ENCODE measurements at regions not wholly inside any gene's neighbourhood (a gene's known extent, or its start where the extent isn't known, plus 50 kb on each side); places are given as distances from the start of the nearest gene placed in this dataset.

- H3K27ac ChIP-seq (ENCODE audit: low read depth), result no peak overlapping the region
- DNase-seq (ENCODE audit: extremely low spot score), result no peak
- WGBS, result 77% methylated on average over 5 of the region's 5 CpGs
- H3K4me1 ChIP-seq (ENCODE audit: insufficient read depth), result peaks cover 2% of the 10 kb centered on the region
- no peaks in the 10 kb centered on the region for H3K36me3 ChIP-seq (ENCODE audit: insufficient read depth)
- no peak overlapping the region for H3K4me3 ChIP-seq (ENCODE audit: low read depth, low read length)
Observed at GRCh38 chr7:130900471-130901076, 166.6 kb upstream of the KLF14 start.

GRCh38 chr7:130901209-130901783 lies 167.3 kb upstream of the KLF14 start:
- H3K27ac ChIP-seq (ENCODE audit: low read depth), result no peak overlapping the region
- peaks cover 2% of the 10 kb centered on the region for H3K4me1 ChIP-seq (ENCODE audit: insufficient read depth)
- 26% methylated on average over 17 of the region's 17 CpGs for WGBS
- no peaks in the 10 kb centered on the region for H3K36me3 ChIP-seq (ENCODE audit: insufficient read depth)
- H3K4me3 ChIP-seq (ENCODE audit: low read depth, low read length), result no peak overlapping the region
- no peak for DNase-seq (ENCODE audit: extremely low spot score)

GRCh38 chr7:130902755-130903357 lies 168.8 kb upstream of the KLF14 start:
- Histone ChIP-seq H3K4me1 (ENCODE audit: insufficient read depth) (peaks cover 2% of the 10 kb centered on the region), H3K36me3 (ENCODE audit: insufficient read depth) (no peaks in the 10 kb centered on the region), H3K4me3 (ENCODE audit: low read depth, low read length) (no peak overlapping the region), H3K27ac (ENCODE audit: low read depth) (no peak overlapping the region)
- no peak for DNase-seq (ENCODE audit: extremely low spot score)
- WGBS, result 85% methylated on average over 3 of the region's 3 CpGs

GRCh38 chr7:130903358-130903974 lies 169.5 kb upstream of the KLF14 start:
- Histone ChIP-seq H3K4me3 (ENCODE audit: low read depth, low read length) (no peak overlapping the region), H3K36me3 (ENCODE audit: insufficient read depth) (no peaks in the 10 kb centered on the region), H3K27ac (ENCODE audit: low read depth) (no peak overlapping the region), H3K4me1 (ENCODE audit: insufficient read depth) (peaks cover 2% of the 10 kb centered on the region)
- 64% methylated on average over 8 of the region's 8 CpGs for WGBS
- DNase-seq (ENCODE audit: extremely low spot score), result no peak

GRCh38 chr7:130904031-130904757 lies 170.2 kb upstream of the KLF14 start:
- 53% methylated on average over 9 of the region's 9 CpGs for WGBS
- H3K4me3 ChIP-seq (ENCODE audit: low read depth, low read length), result no peak overlapping the region
- no peak overlapping the region for H3K27ac ChIP-seq (ENCODE audit: low read depth)
- no peaks in the 10 kb centered on the region for H3K36me3 ChIP-seq (ENCODE audit: insufficient read depth)
- DNase-seq (ENCODE audit: extremely low spot score), result no peak
- H3K4me1 ChIP-seq (ENCODE audit: insufficient read depth), result peaks cover 2% of the 10 kb centered on the region

GRCh38 chr7:130904792-130905191 lies 170.8 kb upstream of the KLF14 start:
- 75% methylated on average over 5 of the region's 5 CpGs for WGBS
- H3K4me3 ChIP-seq (ENCODE audit: low read depth, low read length), result no peak overlapping the region
- H3K4me1 ChIP-seq (ENCODE audit: insufficient read depth), result peaks cover 2% of the 10 kb centered on the region
- no peak for DNase-seq (ENCODE audit: extremely low spot score)
- no peak overlapping the region for H3K27ac ChIP-seq (ENCODE audit: low read depth)
- no peaks in the 10 kb centered on the region for H3K36me3 ChIP-seq (ENCODE audit: insufficient read depth)

GRCh38 chr7:130906575-130906974 lies 172.6 kb upstream of the KLF14 start:
- WGBS, result 96% methylated on average over 1 of the region's 1 CpG
- no peak for DNase-seq (ENCODE audit: extremely low spot score)
- no peaks in the 10 kb centered on the region for H3K36me3 ChIP-seq (ENCODE audit: insufficient read depth)
- no peak overlapping the region for H3K4me3 ChIP-seq (ENCODE audit: low read depth, low read length)
- no peak overlapping the region for H3K27ac ChIP-seq (ENCODE audit: low read depth)
- peaks cover 2% of the 10 kb centered on the region for H3K4me1 ChIP-seq (ENCODE audit: insufficient read depth)

GRCh38 chr7:130907439-130907838 lies 173.4 kb upstream of the KLF14 start:
- no peak overlapping the region for H3K4me3 ChIP-seq (ENCODE audit: low read depth, low read length)
- H3K36me3 ChIP-seq (ENCODE audit: insufficient read depth), result no peaks in the 10 kb centered on the region
- no peak for DNase-seq (ENCODE audit: extremely low spot score)
- H3K27ac ChIP-seq (ENCODE audit: low read depth), result no peak overlapping the region
- 91% methylated on average over 4 of the region's 4 CpGs for WGBS
- H3K4me1 ChIP-seq (ENCODE audit: insufficient read depth), result peaks cover 2% of the 10 kb centered on the region

GRCh38 chr7:130908345-130909160 lies 174.5 kb upstream of the KLF14 start:
- no peak overlapping the region for H3K4me3 ChIP-seq (ENCODE audit: low read depth, low read length)
- 92% methylated on average over 11 of the region's 11 CpGs for WGBS
- H3K4me1 ChIP-seq (ENCODE audit: insufficient read depth), result peaks cover 2% of the 10 kb centered on the region
- DNase-seq (ENCODE audit: extremely low spot score), result no peak
- H3K36me3 ChIP-seq (ENCODE audit: insufficient read depth), result no peaks in the 10 kb centered on the region
- H3K27ac ChIP-seq (ENCODE audit: low read depth), result no peak overlapping the region

GRCh38 chr7:130909161-130909836 lies 175.3 kb upstream of the KLF14 start:
- WGBS, result 93% methylated on average over 14 of the region's 14 CpGs
- no peak for DNase-seq (ENCODE audit: extremely low spot score)
- H3K36me3 ChIP-seq (ENCODE audit: insufficient read depth), result no peaks in the 10 kb centered on the region
- H3K4me1 ChIP-seq (ENCODE audit: insufficient read depth), result peaks cover 2% of the 10 kb centered on the region
- no peak overlapping the region for H3K27ac ChIP-seq (ENCODE audit: low read depth)
- H3K4me3 ChIP-seq (ENCODE audit: low read depth, low read length), result no peak overlapping the region

GRCh38 chr7:130909881-130910672 lies 176.1 kb upstream of the KLF14 start:
- whole genome bisulfite sequencing, result 89% methylated on average over 9 of the region's 9 CpGs
- no peak for DNase-seq (ENCODE audit: extremely low spot score)
- Histone ChIP-seq H3K27ac (ENCODE audit: low read depth) (no peak overlapping the region), H3K4me1 (ENCODE audit: insufficient read depth) (no peaks in the 10 kb centered on the region), H3K36me3 (ENCODE audit: insufficient read depth) (no peaks in the 10 kb centered on the region), H3K4me3 (ENCODE audit: low read depth, low read length) (no peak overlapping the region)
